ENCODE measurements at regions not wholly inside any gene's neighbourhood (a gene's known extent, or its start where the extent isn't known, plus 50 kb on each side); places are given as distances from the start of the nearest gene placed in this dataset.

DNA sequence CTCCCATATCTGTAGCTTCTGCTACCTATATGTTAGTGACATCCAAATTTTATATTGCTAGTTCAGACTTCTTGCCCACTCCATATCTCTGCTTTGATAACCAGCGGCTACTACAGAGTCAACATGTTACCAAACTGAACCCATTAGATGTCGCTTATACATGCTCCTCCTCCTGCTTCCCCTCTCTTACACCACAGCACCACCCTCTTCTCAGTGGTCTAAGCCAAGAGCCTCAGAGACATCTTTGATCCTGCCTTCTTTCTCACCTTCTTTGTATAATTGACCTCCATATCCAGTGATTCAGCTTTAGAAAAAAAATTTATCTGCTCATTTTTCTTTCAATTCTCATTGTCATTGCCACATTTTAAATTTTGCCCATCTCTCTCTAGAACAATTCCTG lies 408.2 kb upstream of the TLE4 start:
- TF ChIP-seq NFRKB (IDR thresholded peaks at IDR 0.05) = no peak
- no peak for TF ChIP-seq FOXM1 (IDR thresholded peaks at IDR 0.05; ENCODE audit: borderline replicate concordance)
- no peak for TF ChIP-seq SUZ12 (IDR thresholded peaks at IDR 0.05)
- TF ChIP-seq SP1 (IDR thresholded peaks at IDR 0.05) = no peak
- no peak for TF ChIP-seq FOXK2 (IDR thresholded peaks at IDR 0.05)
- no peak for TF ChIP-seq ELF4 (IDR thresholded peaks at IDR 0.05)
- TF ChIP-seq HDGF (IDR thresholded peaks at IDR 0.05; ENCODE audit: borderline replicate concordance) = no peak
- TF ChIP-seq, protein P1, sequence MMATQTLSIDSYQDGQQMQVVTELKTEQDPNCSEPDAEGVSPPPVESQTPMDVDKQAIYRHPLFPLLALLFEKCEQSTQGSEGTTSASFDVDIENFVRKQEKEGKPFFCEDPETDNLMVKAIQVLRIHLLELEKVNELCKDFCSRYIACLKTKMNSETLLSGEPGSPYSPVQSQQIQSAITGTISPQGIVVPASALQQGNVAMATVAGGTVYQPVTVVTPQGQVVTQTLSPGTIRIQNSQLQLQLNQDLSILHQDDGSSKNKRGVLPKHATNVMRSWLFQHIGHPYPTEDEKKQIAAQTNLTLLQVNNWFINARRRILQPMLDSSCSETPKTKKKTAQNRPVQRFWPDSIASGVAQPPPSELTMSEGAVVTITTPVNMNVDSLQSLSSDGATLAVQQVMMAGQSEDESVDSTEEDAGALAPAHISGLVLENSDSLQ (IDR thresholded peaks at IDR 0.05) = no peak
- TF ChIP-seq FOXA1 (IDR thresholded peaks at IDR 0.05) = no peak
- no peak for TF ChIP-seq TARDBP (IDR thresholded peaks at IDR 0.05)
- no peak for TF ChIP-seq BHLHE40 (IDR thresholded peaks at IDR 0.05; ENCODE audit: borderline replicate concordance)
- no peak for TF ChIP-seq L3MBTL2 (conservative IDR thresholded peaks at IDR 0.05)
- TF ChIP-seq ZNF384 (IDR thresholded peaks at IDR 0.05) = no peak
- no peak for TF ChIP-seq CTBP1 (IDR thresholded peaks at IDR 0.05; ENCODE audit: borderline replicate concordance)
